Ishikawa (cell line): ENCODE measurements at regions not wholly inside any gene's neighbourhood (a gene's known extent, or its start where the extent isn't known, plus 50 kb on each side); places are given as distances from the start of the nearest gene placed in this dataset.

ENCODE experiments used
- CEBPB ChIP-seq: IDR thresholded peaks from 2 replicates; pipeline ENCODE4 v1.6.1; 2012
- TAF1 ChIP-seq: IDR thresholded peaks from 2 replicates; pipeline ENCODE4 v1.6.1; 2012; ENCODE audit warnings: low read depth, mild to moderate bottlenecking
- YY1 ChIP-seq: IDR thresholded peaks from 2 replicates; pipeline ENCODE4 v1.6.1; 2012; ENCODE audit warnings: low read depth
- TF ChIP-seq, protein P1 (sequence below): IDR thresholded peaks from 2 replicates; pipeline ENCODE4 v1.6.1; 2012; ENCODE audit warnings: low read depth, mild to moderate bottlenecking

- TF ChIP-seq CEBPB (no peak), TAF1 (no peak), YY1 (no peak)
- TF ChIP-seq, protein P1, sequence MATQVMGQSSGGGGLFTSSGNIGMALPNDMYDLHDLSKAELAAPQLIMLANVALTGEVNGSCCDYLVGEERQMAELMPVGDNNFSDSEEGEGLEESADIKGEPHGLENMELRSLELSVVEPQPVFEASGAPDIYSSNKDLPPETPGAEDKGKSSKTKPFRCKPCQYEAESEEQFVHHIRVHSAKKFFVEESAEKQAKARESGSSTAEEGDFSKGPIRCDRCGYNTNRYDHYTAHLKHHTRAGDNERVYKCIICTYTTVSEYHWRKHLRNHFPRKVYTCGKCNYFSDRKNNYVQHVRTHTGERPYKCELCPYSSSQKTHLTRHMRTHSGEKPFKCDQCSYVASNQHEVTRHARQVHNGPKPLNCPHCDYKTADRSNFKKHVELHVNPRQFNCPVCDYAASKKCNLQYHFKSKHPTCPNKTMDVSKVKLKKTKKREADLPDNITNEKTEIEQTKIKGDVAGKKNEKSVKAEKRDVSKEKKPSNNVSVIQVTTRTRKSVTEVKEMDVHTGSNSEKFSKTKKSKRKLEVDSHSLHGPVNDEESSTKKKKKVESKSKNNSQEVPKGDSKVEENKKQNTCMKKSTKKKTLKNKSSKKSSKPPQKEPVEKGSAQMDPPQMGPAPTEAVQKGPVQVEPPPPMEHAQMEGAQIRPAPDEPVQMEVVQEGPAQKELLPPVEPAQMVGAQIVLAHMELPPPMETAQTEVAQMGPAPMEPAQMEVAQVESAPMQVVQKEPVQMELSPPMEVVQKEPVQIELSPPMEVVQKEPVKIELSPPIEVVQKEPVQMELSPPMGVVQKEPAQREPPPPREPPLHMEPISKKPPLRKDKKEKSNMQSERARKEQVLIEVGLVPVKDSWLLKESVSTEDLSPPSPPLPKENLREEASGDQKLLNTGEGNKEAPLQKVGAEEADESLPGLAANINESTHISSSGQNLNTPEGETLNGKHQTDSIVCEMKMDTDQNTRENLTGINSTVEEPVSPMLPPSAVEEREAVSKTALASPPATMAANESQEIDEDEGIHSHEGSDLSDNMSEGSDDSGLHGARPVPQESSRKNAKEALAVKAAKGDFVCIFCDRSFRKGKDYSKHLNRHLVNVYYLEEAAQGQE = no peak
These were observed 279.0 kb downstream of the ATXN7L3B start for GRCh38 chr12:74816398-74817175.
